ENCODE measurements at regions not wholly inside any gene's neighbourhood (a gene's known extent, or its start where the extent isn't known, plus 50 kb on each side); places are given as distances from the start of the nearest gene placed in this dataset.

- TF ChIP-seq CTCF (IDR thresholded peaks at IDR 0.05): no peak
- no peak for TF ChIP-seq POLR2A (IDR thresholded peaks at IDR 0.05)
- TF ChIP-seq EP300 (IDR thresholded peaks at IDR 0.05): no peak
Measured at GRCh38 chr1:29471487-29472313, 235.4 kb downstream of the PTPRU start.
